Non-pigmented ciliary epithelial cell (primary cell): ENCODE measurements at regions not wholly inside any gene's neighbourhood (a gene's known extent, or its start where the extent isn't known, plus 50 kb on each side); places are given as distances from the start of the nearest gene placed in this dataset.
A peak's percentile ranks its signal among the peaks of the same experiment; 100 is the strongest.
"Not testable (repeated sequence)": the region's sequence is repeated elsewhere in the genome, so short reads cannot be mapped to it uniquely, and the experiment has no call there.

Source experiments
- DNase-seq: peaks from one replicate; pipeline ENCODE4 v3.0.0-alpha.2; 2010; ENCODE audit warnings: low read depth

DNA sequence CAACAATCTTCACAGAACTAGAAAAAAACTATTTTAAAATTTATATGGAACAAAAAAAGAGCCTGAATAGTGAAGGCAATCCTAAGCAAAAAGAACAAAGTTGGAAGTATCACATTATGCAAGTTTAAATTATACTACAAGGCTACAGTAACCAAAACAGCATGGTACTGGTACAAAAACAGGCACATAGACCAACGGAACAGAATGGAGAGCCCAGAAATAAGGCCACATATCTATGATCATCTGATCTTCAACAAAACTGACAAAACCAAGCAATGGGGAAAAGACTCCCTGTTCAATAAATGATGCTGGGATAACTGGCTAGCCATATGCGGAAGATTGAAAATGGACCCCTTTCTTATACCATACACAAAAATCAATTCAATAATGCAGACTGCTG is 74.4 kb upstream of the RTN4 start:
- DNase-seq, result not testable (repeated sequence)

DNA sequence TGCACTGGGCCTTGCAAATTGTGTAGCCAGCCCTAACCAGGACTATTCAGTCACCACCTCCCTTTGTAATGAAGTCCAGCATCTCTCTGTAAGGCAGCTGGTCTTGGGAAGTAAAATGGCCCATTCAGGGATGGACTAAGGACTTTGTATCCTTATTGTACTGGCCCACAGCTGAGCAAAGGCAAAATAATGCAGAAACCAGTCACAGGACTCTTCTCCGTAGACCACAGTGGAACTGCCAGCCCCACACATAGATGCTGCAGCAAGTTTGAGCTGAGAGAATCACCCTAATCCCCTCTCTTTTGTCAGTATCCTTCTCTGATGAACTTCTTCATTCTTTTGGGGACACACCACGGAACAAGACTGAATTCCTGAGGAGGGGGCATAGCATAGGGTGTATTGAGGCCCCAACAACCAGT is 73.6 kb upstream of the RTN4 start:
- no peak for DNase-seq

DNA sequence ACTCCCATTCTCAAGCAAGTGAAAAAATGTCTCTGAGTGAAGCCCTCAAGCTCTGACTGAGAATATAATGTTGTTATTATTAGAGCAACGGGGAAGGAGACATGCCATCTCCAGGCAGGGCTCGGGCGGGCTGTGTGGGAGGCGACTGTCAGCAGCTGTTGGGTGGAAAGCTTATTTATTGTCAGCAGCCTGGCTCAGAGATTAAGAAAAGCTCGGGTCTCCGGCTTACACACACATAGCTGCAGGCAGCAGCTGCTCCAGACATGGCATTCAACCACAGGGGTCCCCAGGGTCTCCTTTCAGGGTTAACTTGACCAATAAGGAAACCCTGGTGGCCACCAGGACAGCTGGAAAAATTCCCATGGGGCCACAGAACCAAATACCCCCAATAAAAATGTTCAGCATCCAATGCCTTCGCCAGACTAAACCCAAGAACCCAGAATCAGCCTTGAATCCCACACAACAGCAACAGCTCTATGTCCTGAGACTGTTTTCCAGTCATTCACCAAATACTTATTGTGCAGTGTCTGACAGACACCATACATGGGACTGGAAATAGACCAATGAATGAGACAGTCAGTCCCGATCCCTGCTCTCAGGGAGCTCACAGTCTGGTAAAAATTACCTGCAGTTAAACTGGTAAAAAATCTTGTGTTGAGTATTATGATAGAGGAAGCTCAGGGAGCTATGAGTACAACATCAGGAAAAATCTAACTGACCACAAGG is 70.5 kb upstream of the RTN4 start:
- no peak for DNase-seq

DNA sequence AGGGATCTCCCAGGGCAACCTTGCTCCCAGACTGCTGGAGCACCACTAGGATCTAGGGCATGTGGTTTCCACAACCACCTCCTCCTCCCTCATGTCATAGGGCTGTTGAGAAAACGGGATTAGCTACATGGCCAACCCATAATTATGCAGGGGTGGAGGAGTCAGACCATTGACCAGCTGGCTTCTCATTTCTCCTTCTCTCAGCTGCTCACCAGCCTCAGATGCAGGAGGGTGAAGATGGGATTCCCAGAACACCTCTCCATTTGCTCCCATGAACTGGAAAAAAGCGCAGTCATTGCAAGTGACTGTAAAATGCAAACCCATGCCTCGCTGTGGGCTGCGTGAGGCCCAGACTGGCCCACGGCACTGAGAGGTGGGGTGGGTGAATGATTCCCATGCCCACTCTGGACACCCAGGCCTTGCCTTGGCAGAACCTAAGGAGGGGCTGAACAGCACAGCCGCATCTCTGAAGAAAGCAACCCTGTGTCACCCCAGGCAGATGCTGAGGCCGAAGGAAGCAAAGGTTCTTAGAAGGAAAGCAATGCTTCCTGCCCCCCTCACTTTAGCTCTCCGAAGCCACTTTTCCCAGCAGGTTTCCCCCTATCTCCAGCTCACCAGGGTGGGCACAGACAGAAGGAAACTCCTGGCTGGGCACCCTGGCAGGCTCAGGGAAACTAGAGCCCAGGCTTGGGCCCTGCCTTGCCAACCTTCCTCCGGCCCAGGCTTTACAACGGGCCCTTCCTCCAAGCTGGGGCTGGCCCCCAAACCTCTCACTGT is 69.6 kb upstream of the RTN4 start:
- no peak for DNase-seq

DNA sequence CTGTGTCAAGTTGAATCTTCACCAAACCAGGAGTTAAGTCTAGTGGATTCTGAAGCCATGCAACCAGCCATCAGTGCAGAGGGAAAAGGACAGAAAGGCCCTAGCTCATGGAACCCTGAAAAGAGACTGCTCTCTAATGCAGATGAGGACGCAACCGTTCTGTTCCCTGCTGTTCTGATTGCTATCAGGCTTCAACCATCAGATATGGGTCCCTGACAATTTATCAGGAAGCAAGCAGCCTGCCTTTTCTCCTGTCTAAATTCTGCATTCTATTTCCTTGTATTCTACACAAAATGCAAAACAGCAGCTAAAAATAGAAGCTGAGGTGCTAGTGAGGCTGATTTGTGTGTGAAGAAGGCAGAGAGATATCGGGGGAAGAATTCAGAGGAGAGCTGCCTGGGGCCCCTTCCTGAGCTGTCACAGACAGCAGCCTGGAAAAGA is 68.4 kb upstream of the RTN4 start:
- DNase-seq, result no peak

DNA sequence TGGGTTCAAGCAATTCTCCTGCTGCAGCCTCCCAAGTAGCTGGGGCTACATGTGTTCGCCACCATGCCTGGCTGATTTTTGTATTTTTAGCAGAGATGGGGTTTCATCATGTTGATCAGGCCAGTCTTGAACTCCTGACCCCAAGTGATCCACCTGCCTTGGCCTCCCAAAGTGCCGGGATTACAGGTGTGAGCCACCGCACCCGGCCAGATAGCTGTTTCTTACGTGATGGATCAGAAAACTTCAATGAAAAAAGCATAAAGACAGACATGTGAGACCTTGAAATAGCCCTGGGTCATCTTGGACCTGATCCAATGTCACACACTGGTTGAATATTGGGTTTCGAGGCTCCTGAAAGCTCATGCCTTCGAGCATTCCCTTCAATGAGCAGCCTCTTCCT is 66.7 kb upstream of the RTN4 start:
- no peak for DNase-seq

DNA sequence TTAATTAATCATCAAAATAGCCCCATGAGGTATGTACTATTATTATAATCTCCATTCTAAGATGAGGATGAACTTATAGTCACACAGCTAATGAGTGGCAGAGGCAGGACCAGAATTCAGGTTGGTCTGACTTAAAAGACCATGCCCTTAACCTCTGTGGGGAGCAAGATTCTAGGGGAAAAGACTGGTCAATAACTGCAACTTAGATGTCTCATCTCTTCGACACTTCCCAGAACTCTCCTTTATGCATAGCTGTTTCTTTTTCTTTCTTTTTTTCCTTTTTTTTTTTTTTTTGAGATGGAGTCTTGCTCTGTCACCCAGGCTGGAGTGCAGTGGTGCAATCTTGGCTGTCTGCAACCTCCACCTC is 66.3 kb upstream of the RTN4 start:
- DNase-seq, result no peak

DNA sequence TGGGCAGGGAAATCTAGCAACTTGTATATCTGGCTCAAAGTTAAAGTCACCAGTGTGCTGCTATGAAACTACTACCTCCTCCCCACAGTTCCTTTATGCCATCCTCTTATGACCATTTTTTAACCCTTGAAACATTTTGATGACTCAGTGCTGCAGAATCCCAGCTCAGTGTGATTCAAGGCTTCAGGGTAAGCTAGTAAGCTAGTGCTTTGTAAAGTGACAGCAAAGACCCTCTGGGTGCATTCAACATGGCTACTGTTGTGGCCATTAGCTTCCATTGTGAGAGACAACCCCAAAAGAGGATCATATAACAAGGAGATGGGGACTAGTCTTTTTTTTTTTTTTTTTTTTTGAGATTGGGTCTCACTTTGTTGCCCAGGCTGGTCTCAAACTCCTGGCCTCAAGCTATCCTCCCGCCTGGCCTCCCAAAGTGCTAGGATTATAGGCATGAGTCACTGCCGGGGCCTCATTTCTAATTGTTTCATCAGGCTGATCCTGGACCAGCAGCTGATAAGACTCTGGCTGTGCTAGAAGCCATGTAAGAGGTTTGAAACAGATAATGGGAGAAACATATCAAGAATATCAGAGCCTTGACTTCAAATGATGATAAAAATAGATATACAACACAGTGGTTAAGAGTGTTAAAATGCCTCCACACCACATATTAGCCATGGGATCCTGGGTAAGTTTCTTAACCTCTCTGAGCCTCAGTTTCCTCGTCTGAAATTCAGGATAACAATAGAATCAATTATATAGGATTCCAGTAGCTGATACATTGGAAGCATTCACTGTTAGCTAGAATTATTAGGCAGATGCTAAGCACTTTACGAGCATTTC is 65.7 kb upstream of the RTN4 start:
- DNase-seq, result no peak

DNA sequence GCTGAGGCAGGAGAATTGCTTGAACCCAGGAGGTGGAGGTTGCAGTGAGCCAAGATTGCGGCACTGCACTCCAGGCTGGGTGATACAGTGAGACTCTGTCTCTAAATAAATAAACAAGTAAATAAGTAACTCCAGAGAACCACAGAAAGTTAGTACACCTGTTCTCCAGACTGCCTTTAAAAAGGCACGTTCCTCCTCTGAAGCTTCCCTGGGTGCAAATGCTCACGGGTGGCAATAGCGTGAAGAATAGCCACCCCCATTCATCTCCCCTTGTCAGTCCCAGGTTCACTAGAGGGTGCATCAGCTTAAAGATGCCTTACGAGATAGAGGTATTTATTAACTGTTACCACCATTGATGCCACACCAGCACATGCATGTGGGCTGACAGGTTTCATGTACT is 64.3 kb upstream of the RTN4 start:
- DNase-seq, result no peak

DNA sequence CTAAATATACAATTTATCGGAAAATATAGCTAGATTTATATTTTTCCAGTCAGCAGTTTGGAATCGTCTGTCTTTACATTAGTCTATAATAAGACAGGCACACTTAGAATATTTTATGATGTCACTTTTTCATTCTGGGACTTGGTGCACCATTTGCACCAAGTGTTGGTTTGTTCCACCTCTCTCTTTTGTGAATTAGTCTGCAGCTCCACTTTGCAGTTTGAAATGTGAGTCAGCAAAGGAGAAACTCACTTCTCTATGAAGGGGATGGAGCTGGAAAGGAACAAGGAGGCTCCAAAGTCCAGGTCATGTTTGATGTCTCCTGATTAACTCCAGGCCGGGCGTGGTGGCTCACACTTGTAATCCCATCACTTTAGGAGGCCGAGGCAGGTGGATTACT is 63.8 kb upstream of the RTN4 start:
- DNase-seq, result no peak

DNA sequence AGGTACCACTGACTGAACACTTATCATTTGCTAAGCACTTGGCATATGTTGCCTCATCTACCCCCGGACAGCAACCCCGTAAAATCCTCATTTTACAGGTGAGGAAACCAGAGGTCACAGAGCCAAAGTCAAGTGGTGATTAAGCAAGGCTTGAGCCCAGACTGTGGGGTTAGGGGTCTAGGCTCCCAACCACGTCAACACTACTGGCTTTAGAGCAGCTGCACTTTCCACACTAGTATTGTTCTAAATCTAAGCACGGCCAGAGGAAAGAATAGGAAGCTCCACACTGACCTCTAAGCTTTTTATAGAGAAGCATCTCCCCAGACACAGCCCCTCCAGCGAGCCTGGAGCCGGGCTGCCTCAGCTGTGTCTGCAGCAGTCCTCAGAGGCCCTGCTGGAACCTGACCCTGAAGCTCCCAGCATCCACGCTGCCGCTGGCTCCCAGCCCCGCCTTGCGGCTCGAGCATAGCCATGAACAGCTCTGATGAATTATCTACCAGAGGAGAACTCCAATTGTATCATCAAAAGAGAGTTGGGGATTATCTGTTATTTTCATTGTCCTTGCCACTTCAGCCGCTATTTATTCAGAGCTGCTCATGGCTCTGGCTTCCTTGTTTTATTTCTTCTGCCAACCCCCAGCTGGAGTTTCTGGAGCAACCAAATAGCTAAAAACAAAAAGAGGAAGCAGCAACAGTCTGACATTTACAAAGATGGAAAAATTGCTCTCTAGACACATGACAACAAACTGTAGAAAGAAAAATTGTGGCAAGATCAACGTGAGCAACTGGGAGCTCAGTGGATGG is 62.2 kb upstream of the RTN4 start:
- DNase-seq, result no peak

DNA sequence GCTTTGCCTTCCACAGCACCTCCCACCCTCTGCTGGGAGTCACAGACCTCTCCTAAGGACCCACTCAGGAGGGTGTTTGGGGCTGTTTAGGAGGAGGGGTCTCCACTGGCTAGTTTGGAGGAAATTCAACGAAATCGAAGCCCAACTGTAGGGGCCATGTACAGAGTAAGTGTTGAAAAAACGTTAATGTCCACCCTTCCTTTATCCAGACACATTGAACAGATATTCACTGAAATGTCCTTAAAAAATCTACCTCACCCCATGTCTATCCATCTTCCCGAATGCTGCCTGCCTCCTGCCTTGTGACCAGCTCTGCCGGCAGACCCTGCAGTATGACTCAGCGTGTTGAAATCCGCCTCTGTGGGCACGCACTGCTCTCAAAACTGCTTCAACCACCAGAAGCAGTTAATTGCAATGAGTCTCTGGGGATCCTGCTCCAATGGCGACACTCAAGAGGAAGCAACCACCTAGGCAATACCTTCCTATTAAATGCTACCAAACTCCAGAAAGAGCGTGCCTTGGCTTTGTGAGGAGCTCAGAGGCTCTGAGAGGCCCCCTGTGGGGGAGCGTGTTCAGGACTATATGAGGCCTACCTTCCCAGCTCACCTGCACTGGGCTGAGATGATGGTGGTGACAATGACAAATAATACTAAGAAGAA is 61.4 kb upstream of the RTN4 start:
- peak; percentile 82 for DNase-seq

DNA sequence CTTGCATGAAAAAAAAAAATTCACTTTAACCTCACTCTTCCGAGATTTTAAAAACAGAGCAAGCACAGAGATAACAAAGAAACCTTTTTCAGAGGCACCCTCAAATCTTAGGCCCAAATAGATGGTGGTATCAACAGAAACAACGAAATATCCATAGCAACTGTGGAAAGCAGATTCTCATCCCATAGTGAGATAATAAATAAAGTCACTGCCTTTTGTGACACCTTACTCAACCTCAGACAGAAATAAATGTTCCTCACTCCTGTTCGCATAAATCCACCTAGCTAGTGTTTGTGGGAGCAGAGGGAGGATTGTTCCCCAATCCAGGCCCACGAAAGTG is 60.9 kb upstream of the RTN4 start:
- no peak for DNase-seq

DNA sequence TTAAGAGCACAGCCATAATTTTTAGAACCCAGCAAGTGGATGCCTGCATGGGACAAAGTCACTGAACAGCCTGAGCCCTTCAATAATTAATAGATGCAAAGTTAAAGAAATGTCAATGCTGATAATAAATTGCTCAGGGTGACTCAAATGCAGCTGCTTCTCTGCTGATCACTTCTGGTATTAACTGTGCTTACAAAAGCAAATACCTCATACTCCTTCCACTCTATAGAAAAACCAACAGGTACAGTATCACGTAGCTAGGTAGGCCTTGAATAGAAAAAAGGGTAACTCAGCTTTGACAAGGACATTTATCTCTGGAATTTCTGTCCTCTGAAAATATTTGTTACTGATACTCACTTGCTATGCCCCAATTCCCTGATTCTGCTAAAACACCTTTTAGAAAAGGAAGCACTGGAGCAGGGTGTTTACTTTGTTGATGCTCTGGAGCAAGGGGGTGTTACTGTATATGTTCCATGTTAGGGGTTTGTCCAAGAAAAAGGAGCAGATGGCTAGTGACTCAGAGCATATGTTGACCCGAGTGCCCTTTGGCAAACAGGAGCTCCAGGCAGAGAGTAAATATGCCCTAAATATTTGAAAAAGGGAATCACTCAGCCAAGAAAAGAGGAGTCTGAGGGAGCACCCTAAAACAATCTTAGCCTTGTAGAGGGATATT is 59.1 kb upstream of the RTN4 start:
- no peak for DNase-seq

DNA sequence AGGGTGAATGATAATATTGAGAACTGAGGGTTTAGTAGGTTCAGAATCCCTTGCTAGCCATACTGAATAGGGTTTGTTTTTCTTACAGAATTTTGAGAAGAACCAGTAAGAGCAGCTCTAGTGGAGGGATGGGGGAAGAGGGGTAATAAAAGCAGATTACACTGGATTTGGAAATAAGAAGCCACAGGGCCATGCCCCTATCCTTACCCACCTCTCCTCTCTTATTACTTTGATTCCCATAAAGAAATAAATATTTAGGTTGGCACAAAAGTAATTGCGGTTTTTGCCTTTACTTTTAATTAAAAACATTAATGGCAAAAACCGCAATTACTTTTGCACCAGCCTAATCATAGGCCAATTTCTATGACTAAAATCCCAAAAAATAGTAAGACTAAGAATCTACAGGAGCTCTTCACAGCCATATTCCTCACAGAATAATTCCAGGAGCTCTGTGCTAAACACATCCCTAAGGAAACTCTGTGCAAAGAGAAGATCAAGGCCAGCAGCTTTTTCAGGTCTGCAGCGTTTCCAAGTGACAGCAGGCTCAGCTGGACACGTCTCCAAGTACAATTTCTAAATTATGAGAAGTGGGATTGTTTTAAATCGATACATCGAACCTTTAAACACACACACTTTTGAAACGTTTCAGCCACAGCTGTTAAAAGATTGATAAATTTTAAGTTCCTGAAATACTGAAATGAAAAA is 58.4 kb upstream of the RTN4 start:
- no peak for DNase-seq

DNA sequence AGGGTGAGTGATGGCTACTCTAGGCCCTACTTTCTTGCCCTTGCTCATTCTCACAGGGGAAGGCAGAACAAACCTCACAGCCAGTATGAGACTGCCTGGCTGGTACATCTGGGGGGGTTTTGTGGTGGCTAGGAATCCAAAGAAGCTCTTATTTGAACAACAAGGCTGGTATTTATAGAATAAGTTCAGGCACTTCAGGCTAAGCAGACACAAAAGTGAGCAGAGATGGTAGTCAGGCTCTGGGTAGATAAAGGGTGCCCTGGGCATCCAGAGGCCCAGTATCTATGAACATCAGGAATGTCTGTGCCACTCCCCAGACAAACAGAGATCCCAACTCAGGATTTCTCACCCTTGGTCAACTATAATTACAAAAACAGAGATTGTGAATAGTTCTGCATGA is 57.2 kb upstream of the RTN4 start:
- DNase-seq, result no peak

DNA sequence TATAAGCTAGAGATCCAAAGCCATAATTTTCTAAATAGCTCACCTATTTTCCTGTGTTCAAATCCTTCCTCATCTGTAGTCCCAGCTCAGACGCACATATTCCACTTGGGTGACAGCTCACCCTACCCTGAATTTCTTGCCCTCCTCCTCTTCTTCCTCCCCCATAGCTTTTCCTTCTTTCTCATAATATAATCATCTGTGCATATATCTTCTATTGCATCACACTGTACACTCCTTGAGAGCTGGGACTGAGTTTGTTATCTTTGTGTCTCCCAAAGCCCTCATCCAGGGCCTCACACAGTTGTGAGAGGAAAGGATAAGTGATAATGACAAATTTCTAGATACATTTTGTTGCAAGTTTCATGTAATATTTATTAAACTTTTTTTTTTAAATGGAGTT is 55.9 kb upstream of the RTN4 start:
- no peak for DNase-seq

DNA sequence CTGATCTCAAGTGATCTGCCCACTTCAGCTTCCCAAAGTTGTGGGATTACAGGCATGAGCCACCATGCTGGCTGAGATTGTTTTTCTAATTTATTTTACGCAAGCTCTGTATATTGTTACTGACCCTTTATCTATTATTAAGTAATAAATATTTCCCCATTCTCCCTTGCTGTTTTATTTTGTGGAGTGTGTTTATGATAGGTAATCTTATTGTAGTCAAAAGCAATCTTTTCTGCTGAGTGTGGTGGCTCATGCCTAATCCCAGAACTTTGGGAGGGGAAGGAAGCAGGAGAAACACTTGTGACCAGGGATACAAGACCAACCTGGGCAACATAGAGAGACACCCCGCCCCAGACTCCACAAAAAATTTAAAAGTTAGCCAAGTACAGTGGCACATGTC is 55.2 kb upstream of the RTN4 start:
- no peak for DNase-seq

DNA sequence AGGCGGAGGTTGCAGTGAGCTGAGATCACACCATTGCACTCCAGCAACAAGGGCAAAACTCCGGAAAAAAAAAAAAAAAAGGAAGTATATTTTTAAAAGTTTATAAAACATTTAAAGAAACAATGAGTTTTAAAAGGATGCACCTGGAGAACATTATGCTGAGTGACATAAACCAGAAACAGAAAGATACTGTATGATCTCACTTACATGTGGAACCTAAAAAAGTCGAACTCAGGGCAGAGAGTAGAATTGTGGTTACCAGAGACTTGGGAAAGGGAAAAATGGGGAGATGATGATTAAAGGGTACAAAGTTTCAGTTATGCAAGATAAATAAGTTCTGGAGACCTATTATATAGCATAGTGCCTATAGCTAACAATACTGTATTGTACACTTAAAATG is 52.8 kb upstream of the RTN4 start:
- no peak for DNase-seq

DNA sequence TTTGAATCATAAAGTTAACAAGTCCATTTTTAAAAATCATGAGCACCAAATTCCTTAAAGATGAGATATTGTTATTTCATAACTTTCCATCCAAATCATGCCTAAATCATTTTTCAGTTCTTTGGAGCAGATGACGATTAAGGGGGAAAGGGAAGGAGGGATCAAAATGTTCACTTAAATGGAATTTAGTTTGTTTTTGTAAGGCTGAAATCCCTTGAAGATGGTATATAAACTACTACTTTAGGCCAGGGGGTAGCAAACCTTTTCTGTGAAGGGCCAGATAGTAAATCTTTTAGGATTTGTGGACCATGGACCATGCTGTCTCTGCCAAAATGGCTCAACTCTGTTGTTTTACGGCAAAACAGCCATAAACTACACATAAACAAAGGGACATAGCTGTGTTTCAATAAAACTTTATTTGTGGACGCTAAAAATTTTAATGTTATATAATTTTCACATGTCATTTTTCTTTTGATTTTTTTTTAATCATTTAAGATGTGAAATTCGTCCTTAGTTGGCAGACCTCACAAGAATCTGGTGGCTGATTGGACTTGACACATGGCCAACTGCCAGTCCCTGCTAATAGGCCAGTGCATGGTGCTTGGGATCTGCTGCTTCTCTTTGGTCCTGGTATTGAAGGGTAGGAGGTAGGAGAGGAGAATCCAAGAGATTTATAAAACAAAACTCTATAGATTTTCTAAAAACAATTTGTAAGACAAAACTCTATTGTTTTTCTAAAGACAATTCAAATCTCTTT is 52.0 kb upstream of the RTN4 start:
- peak; percentile 80 for DNase-seq
